ENCODE measurements at regions not wholly inside any gene's neighbourhood (a gene's known extent, or its start where the extent isn't known, plus 50 kb on each side); places are given as distances from the start of the nearest gene placed in this dataset.

GRCh38 chr12:128178565-128178964 is 88.4 kb upstream of the TMEM132C start:
- DNase-seq (ENCODE audit: low read depth, low spot score), result no peak
- no peak overlapping the region for H2AFZ ChIP-seq (ENCODE audit: control insufficient read depth, low read depth, low read length)
- ChIA-PET SMC1A (ENCODE audit: uncharacterized antibody, unreplicated experiment) (no interaction called here), CTCF (no interaction called here), POLR2A (no interaction called here), RAD21 (ENCODE audit: unreplicated experiment) (no interaction called here)
- no peaks in the 10 kb centered on the region for H3K79me2 ChIP-seq (ENCODE audit: control insufficient read depth, insufficient read depth, low read length)
- ATAC-seq, result no peak
- H3K27ac ChIP-seq (ENCODE audit: control insufficient read depth, insufficient read depth), result no peak overlapping the region
- no peak overlapping the region for H3K4me2 ChIP-seq (ENCODE audit: control insufficient read depth, insufficient read depth)
- no peak for FAIRE-seq
- in situ Hi-C loops (cut with MboI) (no loop called here), intact Hi-C loops (cut with micrococcal nuclease; ENCODE audit: unreplicated experiment) (no loop called here)
- H3K36me3 ChIP-seq (ENCODE audit: control insufficient read depth in 2 of 2, insufficient read depth in 2 of 2, low read length in 1 of 2), result no peaks in the 10 kb centered on the region
- H3K4me3 ChIP-seq, result no peak overlapping the region
- H4K20me1 ChIP-seq (ENCODE audit: control insufficient read depth, insufficient read depth), result no peaks in the 10 kb centered on the region
- H3K9me3 ChIP-seq (replicated peaks; ENCODE audit: control insufficient read depth, insufficient read depth, low read length), result no peaks in the 10 kb centered on the region
- no peaks in the 10 kb centered on the region for H3K27me3 ChIP-seq (replicated peaks in 1 of 2; ENCODE audit: control insufficient read depth in 2 of 2, insufficient read depth in 2 of 2, low read length in 1 of 2)
- no peak overlapping the region for H3K9ac ChIP-seq (ENCODE audit: control insufficient read depth, insufficient read depth, low read length)
- WGBS (ENCODE audit: insufficient coverage, insufficient replicate concordance, low lambda C conversion rate, missing lambda C conversion rate), result 4% methylated on average over 4 of the region's 4 CpGs
- H3K4me1 ChIP-seq (ENCODE audit: control insufficient read depth, insufficient read depth, low read length), result no peaks in the 10 kb centered on the region
- TF ChIP-seq TAF1 (IDR thresholded peaks at IDR 0.05; ENCODE audit: borderline replicate concordance, low read depth, low read length) (no peak), SMAD5 (IDR thresholded peaks at IDR 0.05; ENCODE audit: low read depth) (no peak), WRNIP1 (IDR thresholded peaks at IDR 0.05; ENCODE audit: borderline replicate concordance, low read depth, low read length) (no peak), RFX5 (IDR thresholded peaks at IDR 0.05; ENCODE audit: low read depth, low read length) (no peak), GATAD2B (conservative IDR thresholded peaks at IDR 0.05; ENCODE audit: low read depth) (no peak), NR2C2 (IDR thresholded peaks at IDR 0.05; ENCODE audit: borderline replicate concordance, control insufficient read depth, insufficient read length, low read depth) (no peak), RB1 (IDR thresholded peaks at IDR 0.05; ENCODE audit: borderline replicate concordance) (no peak), KLF5 (IDR thresholded peaks at IDR 0.05; ENCODE audit: partially characterized antibody) (no peak), ZBED1 (IDR thresholded peaks at IDR 0.05; ENCODE audit: borderline replicate concordance) (no peak), NKRF (conservative IDR thresholded peaks at IDR 0.05) (no peak), MLLT1 (IDR thresholded peaks at IDR 0.05) (no peak), NRF1 (conservative IDR thresholded peaks at IDR 0.05; ENCODE audit: low read depth, low read length) (no peak), BACH1 (IDR thresholded peaks at IDR 0.05; ENCODE audit: borderline replicate concordance) (no peak), ASH2L (IDR thresholded peaks at IDR 0.05; ENCODE audit: borderline replicate concordance, low read depth) (no peak)
- BruUV-seq (replicated peaks), result no TSS peak
